B cell (primary cell): ENCODE measurements at regions not wholly inside any gene's neighbourhood (a gene's known extent, or its start where the extent isn't known, plus 50 kb on each side); places are given as distances from the start of the nearest gene placed in this dataset.

Source experiments
- ATAC-seq: fragments of 200-7000 bp; cut with Tn5 transposase; one replicate; pipeline ENCODE4 v1.10.0; 2021; ENCODE audit warnings: low read depth, mild to moderate bottlenecking, moderate number of reproducible peaks, moderate library complexity
- CTCF ChIA-PET: fragments of 350-600 bp; sonication (Branson Sonifier 250); formaldehyde crosslinking; loops from one replicate; lab custom pipeline; 2021; ENCODE audit warnings: antibody characterized with exemption, inconsistent platforms; lab: Charles Lee
- POLR2A ChIA-PET: fragments of 350-600 bp; sonication (Branson Sonifier 250); formaldehyde crosslinking; loops from one replicate; lab custom pipeline; 2021; ENCODE audit warnings: antibody characterized with exemption; lab: Charles Lee
- DNase-seq: peaks from one replicate; pipeline ENCODE4 v3.0.0; 2013
- H2AFZ ChIP-seq: 2 replicates; pipeline ENCODE4 v1.6.1; 2012; ENCODE audit warnings: mild to moderate bottlenecking, low read depth, low read length; ENCODE audit not compliant: insufficient read depth, poor library complexity, severe bottlenecking
- H3K27ac ChIP-seq, 2 donors: 1 replicate in 1 of 2; 2 replicates in 1 of 2; pipeline ENCODE4 v1.5.1; 2012 to 2013; ENCODE audit warnings: low read length in 2 of 2, mild to moderate bottlenecking in 2 of 2, moderate library complexity in 1 of 2
- H3K27me3 ChIP-seq, 4 experiments: fragments of 200-600 bp in 1 of 4; sonication (generic) in 1 of 4; replicated peaks in 1 of 4; 1 replicate in 2 of 4; 2 replicates in 2 of 4; pipeline versions ENCODE4 v1.6.1 to v1.7.0; 2013 to 2016; ENCODE audit warnings: low read length in 3 of 4, mild to moderate bottlenecking in 2 of 4, mixed read lengths in 1 of 4, moderate library complexity in 1 of 4; ENCODE audit not compliant: insufficient read depth in 4 of 4, control insufficient read depth in 3 of 4; ENCODE audit errors: control extremely low read depth in 1 of 4
- H3K36me3 ChIP-seq, 2 experiments: replicated peaks in 1 of 2; 1 replicate in 1 of 2; 2 replicates in 1 of 2; pipeline versions ENCODE4 v1.6.1 to v1.7.1; 2013; ENCODE audit warnings: low read length in 1 of 2; ENCODE audit not compliant: insufficient read depth in 2 of 2, control insufficient read depth in 1 of 2; ENCODE audit errors: control extremely low read depth in 1 of 2, extremely low read depth in 1 of 2
- H3K4me1 ChIP-seq, 2 donors: fragments of 200-600 bp in 1 of 2; sonication (generic) in 1 of 2; 1 replicate in 1 of 2; 2 replicates in 1 of 2; pipeline versions ENCODE4 v1.5.1 to v1.6.1; 2013 to 2017; ENCODE audit warnings: low read length in 2 of 2; ENCODE audit not compliant: control insufficient read depth in 2 of 2, insufficient read depth in 2 of 2
- H3K4me2 ChIP-seq: replicated peaks from 2 replicates; pipeline ENCODE3; 2012; ENCODE audit warnings: mild to moderate bottlenecking, low read depth, low read length; ENCODE audit not compliant: poor library complexity, severe bottlenecking
- H3K4me3 ChIP-seq, 5 experiments: fragments of 200-600 bp in 1 of 5; sonication (generic) in 1 of 5; 1 replicate in 3 of 5; 2 replicates in 2 of 5; pipeline versions ENCODE4 v1.5.1 to v1.7.0; 2011 to 2016; ENCODE audit warnings: low read length in 4 of 5, mild to moderate bottlenecking in 4 of 5, low read depth in 2 of 5, control low read depth in 1 of 5, moderate library complexity in 1 of 5; ENCODE audit not compliant: insufficient read depth in 1 of 5; ENCODE audit errors: control extremely low read depth in 1 of 5, extremely low read depth in 1 of 5
- H3K79me2 ChIP-seq: fragments of 200-600 bp; sonication (generic); one replicate; pipeline ENCODE4 v1.6.0; 2016; ENCODE audit warnings: low read length; ENCODE audit not compliant: control insufficient read depth, insufficient read depth
- H3K9ac ChIP-seq: fragments of 200-600 bp; sonication (generic); 2 replicates; pipeline ENCODE4 v1.6.1; 2017; ENCODE audit warnings: mild to moderate bottlenecking, low read length, moderate library complexity
- H3K9me3 ChIP-seq, 3 donors: one replicate each; pipeline versions ENCODE4 v1.6.1 to v1.7.1; 2013; ENCODE audit warnings: low read length in 2 of 3; ENCODE audit not compliant: control insufficient read depth in 2 of 3, insufficient read depth in 1 of 3; ENCODE audit errors: control extremely low read depth in 1 of 3
- H4K20me1 ChIP-seq: 2 replicates; pipeline ENCODE4 v1.6.0; 2012; ENCODE audit warnings: mild to moderate bottlenecking, low read length; ENCODE audit not compliant: insufficient read depth, control insufficient read depth, poor library complexity, severe bottlenecking
- H3K27ac Mint-ChIP-seq: one replicate; pipeline ENCODE4 v1.8.0; 2021; ENCODE audit warnings: mixed read lengths
- H3K27me3 Mint-ChIP-seq: one replicate; pipeline ENCODE4 v1.8.0; 2021; ENCODE audit warnings: mixed read lengths
- H3K4me1 Mint-ChIP-seq: one replicate; pipeline ENCODE4 v1.8.0; 2021; ENCODE audit warnings: mixed read lengths
- H3K4me3 Mint-ChIP-seq: one replicate; pipeline ENCODE4 v1.8.0; 2021; ENCODE audit warnings: mixed read lengths
- H3K9me3 Mint-ChIP-seq: one replicate; pipeline ENCODE4 v1.8.0; 2022; ENCODE audit warnings: mixed read lengths; ENCODE audit not compliant: insufficient read depth
- EZH2 ChIP-seq: IDR thresholded peaks from 2 replicates; pipeline ENCODE4 v1.6.1; 2012; ENCODE audit warnings: borderline replicate concordance, low read depth, mild to moderate bottlenecking, moderate library complexity, low read length; ENCODE audit not compliant: insufficient read depth, poor library complexity, severe bottlenecking
- WGBS: methylation state at CpG from one replicate; pipeline ENCODE4 v1.1.5; 2013; ENCODE audit warnings: missing lambda C conversion rate; ENCODE audit not compliant: insufficient coverage; 5-methylcytosine and 5-hydroxymethylcytosine counted together
- intact Hi-C: fragments of 100-400 bp; cut with micrococcal nuclease; formaldehyde crosslinking; loops from one replicate; pipeline ENCODE4 v1.10.0; 2022
- TF ChIP-seq, protein P1 (sequence below): fragments of 200-600 bp; IDR thresholded peaks from one replicate; pipeline ENCODE4 v1.8.0; 2022; ENCODE audit warnings: antibody characterized with exemption, mild to moderate bottlenecking

DNA sequence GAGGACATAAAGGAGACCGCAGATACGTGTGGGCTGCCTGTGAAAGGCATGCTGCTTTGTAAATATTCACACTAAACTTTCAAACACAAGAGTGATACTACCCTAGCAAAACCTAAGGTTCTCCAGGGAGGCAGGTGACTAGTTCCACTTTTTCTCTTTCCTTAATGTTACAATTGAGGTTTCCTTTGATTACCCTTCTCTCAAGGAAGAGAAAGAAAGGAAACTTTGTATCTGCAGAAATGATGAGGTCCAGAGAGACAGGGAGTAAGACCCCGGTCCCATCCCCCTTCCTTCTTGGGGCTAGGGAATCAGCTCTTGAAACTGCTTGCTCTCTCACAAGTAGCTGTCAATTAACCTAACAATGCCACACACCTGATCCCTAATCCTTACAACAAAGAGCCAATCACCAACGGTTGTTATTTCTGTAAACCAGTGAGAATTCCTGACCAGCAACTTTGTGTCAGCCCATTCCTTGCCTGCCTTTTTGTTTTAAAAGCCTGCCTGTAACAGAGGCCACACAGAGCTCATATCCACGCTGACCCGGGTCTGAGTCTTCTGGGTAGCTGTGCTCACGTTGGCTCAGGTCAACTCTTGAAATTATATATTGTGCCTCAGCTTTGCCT, 754.8 kb upstream of the FRG1 start:
- peaks cover 6% of the 10 kb centered on the region for H3K9me3 Mint-ChIP-seq
- no peaks in the 10 kb centered on the region for H4K20me1 ChIP-seq
- TF ChIP-seq, protein P1, sequence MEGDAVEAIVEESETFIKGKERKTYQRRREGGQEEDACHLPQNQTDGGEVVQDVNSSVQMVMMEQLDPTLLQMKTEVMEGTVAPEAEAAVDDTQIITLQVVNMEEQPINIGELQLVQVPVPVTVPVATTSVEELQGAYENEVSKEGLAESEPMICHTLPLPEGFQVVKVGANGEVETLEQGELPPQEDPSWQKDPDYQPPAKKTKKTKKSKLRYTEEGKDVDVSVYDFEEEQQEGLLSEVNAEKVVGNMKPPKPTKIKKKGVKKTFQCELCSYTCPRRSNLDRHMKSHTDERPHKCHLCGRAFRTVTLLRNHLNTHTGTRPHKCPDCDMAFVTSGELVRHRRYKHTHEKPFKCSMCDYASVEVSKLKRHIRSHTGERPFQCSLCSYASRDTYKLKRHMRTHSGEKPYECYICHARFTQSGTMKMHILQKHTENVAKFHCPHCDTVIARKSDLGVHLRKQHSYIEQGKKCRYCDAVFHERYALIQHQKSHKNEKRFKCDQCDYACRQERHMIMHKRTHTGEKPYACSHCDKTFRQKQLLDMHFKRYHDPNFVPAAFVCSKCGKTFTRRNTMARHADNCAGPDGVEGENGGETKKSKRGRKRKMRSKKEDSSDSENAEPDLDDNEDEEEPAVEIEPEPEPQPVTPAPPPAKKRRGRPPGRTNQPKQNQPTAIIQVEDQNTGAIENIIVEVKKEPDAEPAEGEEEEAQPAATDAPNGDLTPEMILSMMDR: no peak
- no peak for TF ChIP-seq EZH2
- no peaks in the 10 kb centered on the region for H3K4me1 ChIP-seq
- H3K4me3 ChIP-seq: no peak overlapping the region
- H3K36me3 ChIP-seq: no peaks in the 10 kb centered on the region
- ATAC-seq: no peak
- intact Hi-C loops: no loop called here
- H3K79me2 ChIP-seq: no peaks in the 10 kb centered on the region
- no peak overlapping the region for H2AFZ ChIP-seq
- H3K27me3 Mint-ChIP-seq: no peaks in the 10 kb centered on the region
- H3K4me1 Mint-ChIP-seq: no peaks in the 10 kb centered on the region
- H3K27ac ChIP-seq: no peak overlapping the region
- CTCF ChIA-PET: no interaction called here
- H3K4me3 Mint-ChIP-seq: no peak overlapping the region
- H3K4me2 ChIP-seq: no peak overlapping the region
- WGBS: 40% methylated on average over 1 of the region's 7 CpGs
- POLR2A ChIA-PET: no interaction called here
- no peak overlapping the region for H3K9ac ChIP-seq
- no peaks in the 10 kb centered on the region for H3K27me3 ChIP-seq
- no peak for DNase-seq
- H3K9me3 ChIP-seq: peaks cover 0 to 3% (median 0%) of the 10 kb centered on the region in 3 donors
- H3K27ac Mint-ChIP-seq: no peak overlapping the region

DNA sequence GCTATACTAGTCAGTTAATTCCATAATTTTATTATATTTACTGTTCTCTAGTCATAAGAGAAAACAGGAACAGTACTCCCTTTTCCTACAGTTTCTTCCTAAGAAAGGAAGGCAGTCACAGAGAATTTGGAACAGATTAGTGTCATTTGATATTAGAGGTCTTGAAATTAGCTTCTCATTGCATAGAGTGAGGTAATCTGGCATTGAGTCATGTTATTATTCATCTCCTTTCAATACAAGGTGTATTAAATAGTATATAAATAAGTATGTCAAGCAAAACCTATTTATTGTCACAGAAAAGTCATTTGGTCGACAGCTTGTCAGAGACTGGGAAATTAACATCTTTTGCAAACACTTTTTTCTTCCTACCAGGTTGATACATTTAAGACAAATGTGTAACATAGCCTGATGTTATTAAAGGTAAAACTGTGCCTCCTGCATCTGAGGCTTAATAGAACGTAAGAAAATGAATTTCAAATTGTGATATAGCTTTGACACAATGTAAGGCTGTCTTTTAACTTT, 753.1 kb upstream of the FRG1 start:
- peaks cover 14% of the 10 kb centered on the region for H3K9me3 Mint-ChIP-seq
- no peak overlapping the region for H3K4me3 Mint-ChIP-seq
- Histone ChIP-seq H3K9ac (no peak overlapping the region), H3K4me3 (no peak overlapping the region), H3K36me3 (no peaks in the 10 kb centered on the region), H3K4me2 (no peak overlapping the region), H3K4me1 (no peaks in the 10 kb centered on the region), H4K20me1 (no peaks in the 10 kb centered on the region), H3K27ac (no peak overlapping the region), H3K27me3 (no peaks in the 10 kb centered on the region), H2AFZ (no peak overlapping the region), H3K9me3 (peaks cover 0 to 7% (median 0%) of the 10 kb centered on the region in 3 donors), H3K79me2 (no peaks in the 10 kb centered on the region)
- ChIA-PET CTCF (no interaction called here), POLR2A (no interaction called here)
- no peak for ATAC-seq
- H3K27me3 Mint-ChIP-seq: no peaks in the 10 kb centered on the region
- H3K4me1 Mint-ChIP-seq: no peaks in the 10 kb centered on the region
- no peak overlapping the region for H3K27ac Mint-ChIP-seq
- DNase-seq: no peak
- intact Hi-C loops: no loop called here
- no CpG with 5 or more reads among the region's 2 CpGs for WGBS
- no peak for TF ChIP-seq EZH2
- TF ChIP-seq, protein P1: no peak
